SK-N-SH treated with all-trans-retinoic acid at 6 μM for 48 hours (cell line): ENCODE measurements at regions not wholly inside any gene's neighbourhood (a gene's known extent, or its start where the extent isn't known, plus 50 kb on each side); places are given as distances from the start of the nearest gene placed in this dataset.

Source experiments
- CREB5 ChIP-seq: fragments of 250-450 bp; sonication (Bioruptor Pico); IDR thresholded peaks from 2 replicates; pipeline ENCODE4 v1.5.1; 2020; ENCODE audit warnings: low read depth, mild to moderate bottlenecking, moderate library complexity
- CSDC2 ChIP-seq: fragments of 250-450 bp; sonication (Bioruptor Pico); IDR thresholded peaks from 2 replicates; pipeline ENCODE4 v1.5.0; 2020; ENCODE audit warnings: mild to moderate bottlenecking, moderate library complexity
- GLIS3 ChIP-seq: fragments of 250-450 bp; sonication (Bioruptor Pico); IDR thresholded peaks from 2 replicates; pipeline ENCODE4 v1.5.0; 2020; ENCODE audit warnings: mild to moderate bottlenecking, moderate library complexity
- OSR1 ChIP-seq: fragments of 250-450 bp; sonication (Bioruptor Pico); IDR thresholded peaks from 2 replicates; pipeline ENCODE4 v1.8.0; 2022; ENCODE audit warnings: moderate library complexity, mild to moderate bottlenecking, inconsistent platforms
- PATZ1 ChIP-seq: fragments of 250-450 bp; sonication (Bioruptor Pico); IDR thresholded peaks from 2 replicates; pipeline ENCODE4 v1.8.0; 2020; ENCODE audit warnings: mild to moderate bottlenecking, moderate library complexity, borderline replicate concordance
- POU6F1 ChIP-seq: fragments of 250-450 bp; sonication (Bioruptor Pico); IDR thresholded peaks from 2 replicates; pipeline ENCODE4 v1.8.0; 2021; ENCODE audit warnings: low read depth, mild to moderate bottlenecking, moderate library complexity, borderline replicate concordance
- TOX ChIP-seq: fragments of 250-450 bp; sonication (Bioruptor Pico); IDR thresholded peaks from 2 replicates; pipeline ENCODE4 v1.8.0; 2021; ENCODE audit warnings: mild to moderate bottlenecking, moderate library complexity, borderline replicate concordance
- ZFP3 ChIP-seq: fragments of 250-450 bp; sonication (Bioruptor Pico); IDR thresholded peaks from 2 replicates; pipeline ENCODE4 v1.5.0; 2020; ENCODE audit warnings: mild to moderate bottlenecking, moderate library complexity
- ZNF565 ChIP-seq: fragments of 450-650 bp; formaldehyde crosslinking; conservative IDR thresholded peaks from 2 replicates; pipeline ENCODE4 v1.5.0; 2020; ENCODE audit warnings: low read depth, mild to moderate bottlenecking, moderate library complexity
- ZNF8 ChIP-seq: fragments of 450-650 bp; formaldehyde crosslinking; IDR thresholded peaks from 2 replicates; pipeline ENCODE4 v1.5.0; 2020; ENCODE audit warnings: mild to moderate bottlenecking, moderate library complexity

GRCh38 chr2:4415810-4416413 is 712.5 kb downstream of the DCDC2C start:
- TF ChIP-seq CREB5 (CRISPR knock-in tag) (no peak), PATZ1 (CRISPR knock-in tag) (no peak), CSDC2 (no peak), TOX (CRISPR knock-in tag) (no peak), POU6F1 (no peak), OSR1 (CRISPR knock-in tag) (no peak), ZNF565 (no peak), ZNF8 (CRISPR knock-in tag) (no peak), GLIS3 (CRISPR knock-in tag) (no peak), ZFP3 (CRISPR knock-in tag) (no peak)
